ENCODE measurements at regions not wholly inside any gene's neighbourhood (a gene's known extent, or its start where the extent isn't known, plus 50 kb on each side); places are given as distances from the start of the nearest gene placed in this dataset.
A peak's percentile ranks its signal among the peaks of the same experiment; 100 is the strongest.
"Not testable (repeated sequence)": the region's sequence is repeated elsewhere in the genome, so short reads cannot be mapped to it uniquely, and the experiment has no call there.

DNA sequence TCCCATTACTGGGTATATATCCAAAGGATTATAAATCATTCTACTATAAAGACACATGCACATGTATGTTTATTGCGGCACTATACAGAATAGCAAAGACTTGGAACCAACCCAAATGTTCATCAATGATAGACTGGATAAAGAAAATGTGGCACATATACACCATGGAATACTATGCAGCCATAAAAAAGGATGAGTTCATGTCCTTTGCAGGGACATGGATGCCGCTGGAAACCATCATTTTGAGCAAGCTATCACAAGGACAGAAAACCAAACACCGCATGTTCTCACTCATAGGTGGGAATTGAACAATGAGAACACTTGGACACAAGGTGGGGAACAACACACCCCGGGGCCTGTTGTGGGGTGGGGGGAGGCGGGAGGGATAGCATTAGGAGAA, 57.0 kb upstream of the NEUROD1 start:
- in situ Hi-C loops (cut with HindIII; ENCODE audit: low sequenced_read_pairs); DNase-seq (ENCODE audit: low read depth); H3K4me3 ChIP-seq (ENCODE audit: low read depth, low read length): not testable (repeated sequence)

- TF ChIP-seq, protein P1, sequence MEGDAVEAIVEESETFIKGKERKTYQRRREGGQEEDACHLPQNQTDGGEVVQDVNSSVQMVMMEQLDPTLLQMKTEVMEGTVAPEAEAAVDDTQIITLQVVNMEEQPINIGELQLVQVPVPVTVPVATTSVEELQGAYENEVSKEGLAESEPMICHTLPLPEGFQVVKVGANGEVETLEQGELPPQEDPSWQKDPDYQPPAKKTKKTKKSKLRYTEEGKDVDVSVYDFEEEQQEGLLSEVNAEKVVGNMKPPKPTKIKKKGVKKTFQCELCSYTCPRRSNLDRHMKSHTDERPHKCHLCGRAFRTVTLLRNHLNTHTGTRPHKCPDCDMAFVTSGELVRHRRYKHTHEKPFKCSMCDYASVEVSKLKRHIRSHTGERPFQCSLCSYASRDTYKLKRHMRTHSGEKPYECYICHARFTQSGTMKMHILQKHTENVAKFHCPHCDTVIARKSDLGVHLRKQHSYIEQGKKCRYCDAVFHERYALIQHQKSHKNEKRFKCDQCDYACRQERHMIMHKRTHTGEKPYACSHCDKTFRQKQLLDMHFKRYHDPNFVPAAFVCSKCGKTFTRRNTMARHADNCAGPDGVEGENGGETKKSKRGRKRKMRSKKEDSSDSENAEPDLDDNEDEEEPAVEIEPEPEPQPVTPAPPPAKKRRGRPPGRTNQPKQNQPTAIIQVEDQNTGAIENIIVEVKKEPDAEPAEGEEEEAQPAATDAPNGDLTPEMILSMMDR (IDR thresholded peaks at IDR 0.05; ENCODE audit: low read depth, low read length, missing control alignments): peak; percentile 25
- in situ Hi-C loops (cut with HindIII; ENCODE audit: low sequenced_read_pairs): no loop called here
- H3K4me3 ChIP-seq (ENCODE audit: low read depth, low read length): no peak overlapping the region
- DNase-seq (ENCODE audit: low read depth): no peak
These were observed 57.8 kb upstream of the NEUROD1 start for GRCh38 chr2:181738074-181738473.

DNA sequence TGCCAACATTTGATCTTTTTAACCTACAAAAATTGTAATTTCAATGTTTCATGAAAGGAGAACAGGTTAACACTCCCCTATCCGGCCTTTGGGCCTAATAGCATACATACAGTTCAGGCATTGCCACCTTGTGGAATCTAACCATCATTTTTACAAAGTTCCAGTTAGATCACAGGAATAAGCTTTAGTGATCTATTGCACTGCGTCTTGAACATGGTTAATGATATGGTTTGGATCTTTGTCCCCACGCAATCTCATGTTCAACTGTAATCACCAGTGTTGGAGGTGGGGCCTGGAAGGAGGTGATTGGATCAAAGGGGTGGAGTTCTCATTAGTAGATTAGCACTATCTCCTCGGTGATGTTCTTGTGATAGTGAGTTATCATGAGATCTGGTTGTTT, 58.2 kb upstream of the NEUROD1 start:
- in situ Hi-C loops (cut with HindIII; ENCODE audit: low sequenced_read_pairs): no loop called here
- H3K4me3 ChIP-seq (ENCODE audit: low read depth, low read length): no peak overlapping the region
- DNase-seq (ENCODE audit: low read depth): no peak
- TF ChIP-seq, protein P1 (IDR thresholded peaks at IDR 0.05; ENCODE audit: low read depth, low read length, missing control alignments): no peak

DNA sequence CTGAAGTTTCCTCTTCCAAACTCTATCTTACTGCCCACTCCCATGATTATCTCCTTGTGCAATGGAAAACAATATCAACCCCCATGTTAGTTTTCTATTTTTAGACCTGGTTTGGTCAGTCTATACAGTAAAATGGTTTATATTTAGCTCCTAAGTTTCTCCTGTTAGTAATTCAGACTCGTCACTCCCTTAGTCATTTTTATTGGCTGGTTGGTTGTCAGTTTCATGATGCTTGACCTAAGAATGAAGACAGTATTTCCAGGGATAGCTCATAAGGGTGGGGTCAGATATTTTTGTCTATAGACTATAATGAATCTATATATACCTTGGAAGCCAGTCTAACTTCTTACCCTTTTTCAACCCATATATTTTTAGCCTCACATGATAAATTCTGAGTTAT, 61.4 kb upstream of the NEUROD1 start:
- no peak for DNase-seq (ENCODE audit: low read depth)
- TF ChIP-seq, protein P1 (IDR thresholded peaks at IDR 0.05; ENCODE audit: low read depth, low read length, missing control alignments): no peak
- H3K4me3 ChIP-seq (ENCODE audit: low read depth, low read length): no peak overlapping the region
- in situ Hi-C loops (cut with HindIII; ENCODE audit: low sequenced_read_pairs): no loop called here

DNA sequence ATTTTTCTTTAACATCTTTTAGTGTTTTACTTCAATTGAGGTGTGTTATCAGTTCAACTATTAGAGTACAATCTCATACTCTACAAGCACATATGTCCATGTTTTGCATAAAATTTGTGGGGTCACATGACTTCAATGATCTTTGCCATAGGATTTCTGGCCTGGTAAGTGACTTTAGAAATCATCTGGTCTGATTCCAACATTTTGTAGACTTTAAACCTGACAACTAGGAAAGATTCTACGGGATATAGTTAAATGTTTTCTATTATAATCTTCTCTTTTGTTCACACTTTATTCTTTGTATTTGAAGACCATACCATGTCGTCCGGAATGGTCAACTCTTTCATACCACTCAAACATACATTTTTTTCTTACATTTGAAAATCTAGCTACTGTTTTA, 62.0 kb upstream of the NEUROD1 start:
- in situ Hi-C loops (cut with HindIII; ENCODE audit: low sequenced_read_pairs): no loop called here

DNA sequence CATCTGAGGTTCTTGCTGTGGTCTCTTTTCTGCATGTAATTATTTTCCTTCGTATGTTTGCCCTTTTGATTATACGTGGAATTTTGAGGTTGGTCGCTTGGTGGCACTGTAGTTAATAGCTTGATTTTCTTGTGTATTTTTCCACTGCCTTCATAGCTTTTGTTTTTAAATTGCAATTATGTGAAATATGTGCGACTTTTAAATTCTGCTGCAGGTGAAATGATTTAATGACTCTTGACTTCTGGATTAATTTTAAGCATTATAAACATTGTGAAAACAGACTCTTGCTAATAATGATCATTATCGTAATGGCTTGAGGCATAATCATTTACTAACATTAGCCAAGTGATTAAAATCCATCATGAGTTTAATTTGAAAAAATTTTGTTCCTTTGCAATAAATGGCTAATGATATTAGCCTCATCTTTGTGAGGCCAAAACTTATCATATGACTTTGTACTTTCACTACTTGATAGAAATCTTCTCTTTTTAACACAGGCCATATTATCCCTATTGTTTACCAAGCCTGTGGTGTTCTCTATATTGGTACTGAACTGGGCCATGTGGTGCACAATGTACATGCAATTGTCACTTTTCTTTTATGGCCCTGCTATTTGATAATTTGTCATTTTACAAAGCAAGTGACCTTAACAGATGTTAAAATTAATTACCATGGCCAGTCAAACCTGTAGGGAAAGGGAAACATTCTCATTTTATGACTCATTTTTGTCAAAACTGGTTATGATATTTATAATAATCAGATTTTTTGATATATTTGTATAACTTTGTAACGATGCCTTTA, 62.8 kb upstream of the NEUROD1 start:
- peak; percentile 64 for DNase-seq (ENCODE audit: low read depth)
- in situ Hi-C loops (cut with HindIII; ENCODE audit: low sequenced_read_pairs): no loop called here

More for the DNA sequence above, 62.0 kb upstream of the NEUROD1 start:
- TF ChIP-seq, protein P1 (IDR thresholded peaks at IDR 0.05; ENCODE audit: low read depth, low read length, missing control alignments): no peak
- DNase-seq (ENCODE audit: low read depth): no peak
- no peak overlapping the region for H3K4me3 ChIP-seq (ENCODE audit: low read depth, low read length)

GRCh38 chr2:181743723-181744031, 63.4 kb upstream of the NEUROD1 start:
- TF ChIP-seq, protein P1 (IDR thresholded peaks at IDR 0.05; ENCODE audit: low read depth, low read length, missing control alignments): no peak
- in situ Hi-C loops (cut with HindIII; ENCODE audit: low sequenced_read_pairs): no loop called here
- H3K4me3 ChIP-seq (ENCODE audit: low read depth, low read length): no peak overlapping the region
- no peak for DNase-seq (ENCODE audit: low read depth)

More for the DNA sequence above, 62.8 kb upstream of the NEUROD1 start:
- TF ChIP-seq, protein P1 (IDR thresholded peaks at IDR 0.05; ENCODE audit: low read depth, low read length, missing control alignments): peak; percentile 57
- H3K4me3 ChIP-seq (ENCODE audit: low read depth, low read length): no peak overlapping the region
